Tibial artery (tissue), 4 donors: ENCODE measurements at regions not wholly inside any gene's neighbourhood (a gene's known extent, or its start where the extent isn't known, plus 50 kb on each side); places are given as distances from the start of the nearest gene placed in this dataset.

ENCODE experiments used
- DNase-seq, 2 donors: peaks; one replicate each; pipeline ENCODE4 v3.0.0-alpha.2; 2019
- H3K27ac ChIP-seq, 2 donors: fragments of 200-600 bp; sonication (generic) in 1 of 2; 1 replicate in 1 of 2; 2 replicates in 1 of 2; pipeline ENCODE4 v1.5.1; 2018 to 2019; ENCODE audit warnings: mild to moderate bottlenecking in 1 of 2
- H3K27me3 ChIP-seq, 2 donors: fragments of 200-600 bp; sonication (generic) in 1 of 2; one replicate each; pipeline versions ENCODE4 v1.5.1 to v1.6.0; 2016 to 2019
- H3K36me3 ChIP-seq, 3 donors: fragments of 200-600 bp; sonication (generic) in 2 of 3; one replicate each; pipeline ENCODE4 v1.5.1; 2016 to 2019; ENCODE audit warnings: mild to moderate bottlenecking in 2 of 3
- H3K4me1 ChIP-seq, 4 donors: fragments of 200-600 bp; sonication (generic) in 2 of 4; 1 replicate in 3 of 4; 2 replicates in 1 of 4; pipeline ENCODE4 v1.5.1; 2016 to 2019
- H3K4me3 ChIP-seq, 2 donors: fragments of 200-600 bp; sonication (generic) in 1 of 2; 1 replicate in 1 of 2; 2 replicates in 1 of 2; pipeline ENCODE4 v1.5.1; 2018 to 2019; ENCODE audit warnings: mild to moderate bottlenecking in 2 of 2
- H3K9me3 ChIP-seq, 3 donors: fragments of 200-600 bp; sonication (generic) in 1 of 3; one replicate each; pipeline ENCODE4 v1.5.1; 2016 to 2019
- intact Hi-C: fragments of 100-400 bp; cut with DNase I; formaldehyde crosslinking; loops from one replicate; pipeline ENCODE4 v1.15.0; 2023; ENCODE audit warnings: low total_unique reads
- TF ChIP-seq, protein P1 (sequence below), 2 experiments: fragments of 200-600 bp in 1 of 2; fragments of 450-650 bp in 1 of 2; IDR thresholded peaks; one replicate each; pipeline ENCODE4 v1.5.1; 2017 to 2019; ENCODE audit warnings: antibody characterized with exemption in 2 of 2, mild to moderate bottlenecking in 1 of 2, moderate library complexity in 1 of 2

DNA sequence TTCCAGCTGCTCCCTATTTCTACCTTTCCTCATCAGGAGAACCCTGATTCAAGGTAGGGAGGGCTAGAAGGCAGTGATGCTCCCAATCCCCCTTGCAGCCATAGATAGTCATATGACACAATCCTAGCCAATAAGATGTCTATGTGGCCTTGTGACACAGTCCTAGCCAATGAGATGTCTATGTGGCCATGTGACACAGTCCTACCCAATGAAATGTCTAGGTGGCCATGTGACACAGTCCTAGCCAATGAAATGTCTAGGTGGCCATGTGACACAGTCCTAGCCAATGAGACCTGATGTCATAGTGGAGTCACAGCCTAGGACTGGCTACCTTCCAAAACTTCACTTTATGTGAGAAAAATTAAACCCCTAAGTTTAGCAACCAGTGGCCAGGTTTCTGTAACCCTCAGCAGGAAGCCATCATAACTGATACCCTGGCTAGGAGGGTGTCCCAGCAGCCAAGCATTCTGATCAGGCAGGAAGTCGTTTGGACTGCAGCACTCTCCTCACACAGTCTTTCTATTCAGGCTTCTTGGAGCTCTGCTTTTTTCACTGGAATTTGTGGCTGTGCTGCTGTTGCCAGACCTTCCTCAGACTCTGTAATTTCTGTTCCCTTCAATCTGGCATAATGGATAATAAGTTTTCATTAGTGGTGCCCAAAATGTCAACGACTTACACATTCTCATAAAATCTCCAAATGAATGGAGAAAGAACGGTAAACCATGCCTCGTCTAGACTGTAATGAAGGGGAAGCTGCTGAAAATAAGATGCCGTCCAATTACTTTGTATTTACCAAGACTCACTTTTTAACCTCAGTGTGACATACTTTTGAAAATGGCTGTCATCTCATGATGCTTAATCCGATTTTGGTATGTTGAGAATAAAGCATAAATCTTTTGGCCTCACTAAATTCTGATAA lies 165.0 kb upstream of the NCKAP5 start:
- TF ChIP-seq, protein P1, sequence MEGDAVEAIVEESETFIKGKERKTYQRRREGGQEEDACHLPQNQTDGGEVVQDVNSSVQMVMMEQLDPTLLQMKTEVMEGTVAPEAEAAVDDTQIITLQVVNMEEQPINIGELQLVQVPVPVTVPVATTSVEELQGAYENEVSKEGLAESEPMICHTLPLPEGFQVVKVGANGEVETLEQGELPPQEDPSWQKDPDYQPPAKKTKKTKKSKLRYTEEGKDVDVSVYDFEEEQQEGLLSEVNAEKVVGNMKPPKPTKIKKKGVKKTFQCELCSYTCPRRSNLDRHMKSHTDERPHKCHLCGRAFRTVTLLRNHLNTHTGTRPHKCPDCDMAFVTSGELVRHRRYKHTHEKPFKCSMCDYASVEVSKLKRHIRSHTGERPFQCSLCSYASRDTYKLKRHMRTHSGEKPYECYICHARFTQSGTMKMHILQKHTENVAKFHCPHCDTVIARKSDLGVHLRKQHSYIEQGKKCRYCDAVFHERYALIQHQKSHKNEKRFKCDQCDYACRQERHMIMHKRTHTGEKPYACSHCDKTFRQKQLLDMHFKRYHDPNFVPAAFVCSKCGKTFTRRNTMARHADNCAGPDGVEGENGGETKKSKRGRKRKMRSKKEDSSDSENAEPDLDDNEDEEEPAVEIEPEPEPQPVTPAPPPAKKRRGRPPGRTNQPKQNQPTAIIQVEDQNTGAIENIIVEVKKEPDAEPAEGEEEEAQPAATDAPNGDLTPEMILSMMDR (IDR thresholded peaks at IDR 0.05): no peak
- Histone ChIP-seq H3K27ac (no peak overlapping the region), H3K27me3 (no peaks in the 10 kb centered on the region), H3K36me3 (no peaks in the 10 kb centered on the region), H3K4me1 (peaks cover 0 to 10% (median 1%) of the 10 kb centered on the region in 4 donors), H3K9me3 (no peaks in the 10 kb centered on the region), H3K4me3 (no peak overlapping the region)
- intact Hi-C loops: no loop called here
- DNase-seq: no peak

DNA sequence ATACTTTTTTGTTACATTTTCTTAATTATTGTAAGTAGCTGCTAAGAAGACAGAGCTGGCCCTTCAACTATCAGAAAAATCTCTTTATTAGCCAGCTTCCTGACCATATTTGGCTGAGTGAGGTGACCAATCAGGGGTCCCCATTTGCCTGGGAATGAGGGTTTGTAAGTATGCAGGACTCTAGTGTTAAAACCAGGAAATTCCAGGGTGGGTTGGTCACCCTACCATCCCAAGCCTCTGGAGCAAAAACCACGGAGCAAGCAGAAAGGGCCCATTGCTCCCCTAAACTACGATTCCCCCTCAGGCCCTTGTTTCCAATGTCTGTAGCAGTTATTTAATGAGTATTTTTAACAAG lies 165.6 kb upstream of the NCKAP5 start:
- no peak overlapping the region for H3K27ac ChIP-seq
- H3K4me1 ChIP-seq: peaks cover 0 to 10% (median 1%) of the 10 kb centered on the region in 4 donors
- H3K4me3 ChIP-seq: no peak overlapping the region
- no peaks in the 10 kb centered on the region for H3K36me3 ChIP-seq
- DNase-seq: no peak
- intact Hi-C loops: no loop called here
- TF ChIP-seq, protein P1 (IDR thresholded peaks at IDR 0.05): no peak
- H3K27me3 ChIP-seq: no peaks in the 10 kb centered on the region
- H3K9me3 ChIP-seq: no peaks in the 10 kb centered on the region

DNA sequence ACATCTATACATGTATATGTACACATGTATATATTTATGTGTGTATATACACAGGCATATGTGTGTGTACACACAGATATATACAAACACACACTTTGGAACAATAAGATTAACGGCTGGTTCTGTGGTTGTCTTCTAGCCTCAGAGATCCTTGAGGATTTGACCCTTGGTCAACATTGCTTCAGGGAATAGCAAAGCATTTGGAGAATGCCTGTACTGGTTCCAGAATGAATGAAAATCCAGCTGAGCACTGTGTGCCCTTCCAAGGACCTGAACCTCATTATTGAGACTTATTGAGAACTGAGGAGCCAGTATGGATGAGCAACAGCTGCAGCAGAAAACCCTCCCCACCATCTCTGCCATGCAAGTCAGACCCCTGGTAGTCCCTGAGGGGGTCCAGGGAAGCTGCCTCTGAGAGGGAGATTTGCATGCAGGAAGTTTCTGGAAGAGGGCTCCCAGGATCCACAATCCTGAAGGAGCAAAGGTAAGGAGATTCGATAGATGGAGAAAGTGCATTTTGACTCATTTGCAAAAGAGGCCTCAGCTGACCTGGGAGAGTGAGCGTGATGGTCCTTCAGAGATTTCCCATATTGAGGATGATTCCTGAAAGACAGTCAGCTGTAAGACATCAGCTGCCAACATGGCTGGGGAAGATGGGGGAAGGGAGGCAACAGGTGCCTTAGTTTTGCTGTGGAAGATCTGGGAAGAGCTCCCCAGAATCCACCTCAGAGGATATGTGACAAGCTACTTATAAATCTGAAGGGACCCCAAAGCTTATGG lies 166.6 kb upstream of the NCKAP5 start:
- Histone ChIP-seq H3K27ac (no peak overlapping the region), H3K4me3 (no peak overlapping the region), H3K36me3 (no peaks in the 10 kb centered on the region), H3K27me3 (no peaks in the 10 kb centered on the region), H3K4me1 (peaks cover 0 to 10% (median 1%) of the 10 kb centered on the region in 4 donors), H3K9me3 (no peaks in the 10 kb centered on the region)
- TF ChIP-seq, protein P1 (IDR thresholded peaks at IDR 0.05): no peak
- intact Hi-C loops: no loop called here
- DNase-seq: no peak

DNA sequence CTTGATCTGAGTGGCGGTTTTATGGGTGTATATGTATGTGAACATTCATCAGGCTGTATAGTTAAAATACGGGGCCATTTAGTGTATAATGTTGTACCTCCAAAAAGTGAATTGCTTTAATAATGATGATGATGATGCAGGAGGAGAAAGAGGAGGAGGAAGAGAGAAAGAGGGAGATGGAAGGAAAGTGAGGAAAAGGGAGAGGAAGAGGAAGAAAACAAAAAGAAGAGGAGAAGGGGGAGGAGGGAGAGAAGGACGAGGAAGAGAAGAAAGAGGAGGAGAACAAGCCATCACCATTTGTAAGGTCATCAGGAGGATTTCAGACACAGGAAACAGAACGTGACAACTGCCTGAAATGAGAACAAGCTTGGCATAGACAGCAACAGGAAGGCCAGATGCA lies 168.4 kb upstream of the NCKAP5 start:
- intact Hi-C loops: no loop called here

DNA sequence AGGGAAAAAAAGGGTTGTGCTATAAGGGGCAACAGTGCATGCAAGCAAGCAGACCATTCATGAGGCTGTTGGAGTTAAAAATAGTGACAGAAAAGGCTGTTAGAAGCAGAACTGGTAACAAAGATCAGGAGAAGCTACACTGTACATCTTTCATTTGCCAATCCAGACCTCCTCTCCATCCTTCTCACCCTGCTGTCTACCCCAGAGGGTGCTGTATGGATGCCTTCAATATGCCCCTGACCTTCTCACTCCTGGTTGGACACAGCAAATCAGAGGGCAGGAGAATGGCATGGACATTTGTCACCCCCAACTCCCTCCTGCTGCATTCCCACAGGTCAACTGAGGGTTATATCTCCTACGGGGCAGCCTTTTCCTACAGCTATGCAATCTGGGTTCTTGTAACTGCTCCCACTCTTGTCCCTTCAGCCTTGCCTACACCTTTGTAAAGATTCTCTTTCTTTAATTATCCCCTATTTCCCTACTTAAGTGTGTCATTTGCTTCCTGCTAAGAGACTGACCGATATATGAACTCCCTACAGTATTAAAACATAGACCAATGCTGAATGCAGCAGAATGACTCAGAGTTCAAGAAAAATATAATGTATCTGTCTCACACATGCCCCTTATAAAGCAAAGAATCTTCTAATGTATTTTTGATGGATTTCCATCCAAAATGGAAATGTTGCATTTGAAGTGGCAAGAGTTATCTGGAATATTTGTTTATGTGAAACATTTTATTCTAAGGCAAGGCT lies 169.2 kb upstream of the NCKAP5 start:
- H3K36me3 ChIP-seq: no peaks in the 10 kb centered on the region
- H3K4me1 ChIP-seq: peaks cover 0 to 10% (median 1%) of the 10 kb centered on the region in 4 donors
- H3K27me3 ChIP-seq: no peaks in the 10 kb centered on the region
- no peak overlapping the region for H3K27ac ChIP-seq
- H3K4me3 ChIP-seq: no peak overlapping the region
- TF ChIP-seq, protein P1 (IDR thresholded peaks at IDR 0.05): no peak
- no peaks in the 10 kb centered on the region for H3K9me3 ChIP-seq
- no peak for DNase-seq
- intact Hi-C loops: no loop called here

More for the DNA sequence above, 168.4 kb upstream of the NCKAP5 start:
- Histone ChIP-seq H3K27ac (no peak overlapping the region), H3K4me1 (peaks cover 0 to 10% (median 1%) of the 10 kb centered on the region in 4 donors), H3K36me3 (no peaks in the 10 kb centered on the region), H3K9me3 (no peaks in the 10 kb centered on the region), H3K4me3 (no peak overlapping the region), H3K27me3 (no peaks in the 10 kb centered on the region)
- TF ChIP-seq, protein P1 (IDR thresholded peaks at IDR 0.05): no peak
- no peak for DNase-seq
